ENCODE measurements at regions not wholly inside any gene's neighbourhood (a gene's known extent, or its start where the extent isn't known, plus 50 kb on each side); places are given as distances from the start of the nearest gene placed in this dataset.

DNA sequence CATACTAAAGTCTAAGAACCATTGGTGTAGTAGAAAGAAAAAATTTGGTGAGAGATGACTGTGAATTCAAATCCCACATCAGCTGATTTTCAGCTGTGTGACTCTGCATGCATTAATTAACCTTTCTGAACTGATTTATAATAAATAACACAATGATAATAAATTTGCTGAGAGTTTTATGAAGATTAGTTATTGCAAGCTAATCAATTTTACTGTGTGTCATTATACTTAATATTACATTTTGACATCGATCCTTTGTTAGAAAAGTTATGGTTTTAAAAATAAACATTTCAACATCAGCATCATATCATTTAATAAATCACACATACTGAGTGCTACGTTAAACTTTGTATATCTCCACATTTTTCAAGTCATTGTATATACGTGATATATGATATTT lies 599.7 kb upstream of the MMS22L start:
- TF ChIP-seq POLR2A (IDR thresholded peaks at IDR 0.05; ENCODE audit: low read depth, low read length) (no peak), TAF1 (IDR thresholded peaks at IDR 0.05; ENCODE audit: low read depth, low read length) (no peak)
- DNase-seq (ENCODE audit: insufficient read length, low spot score) (no peak), FAIRE-seq (no peak)

- FAIRE-seq (no peak), DNase-seq (ENCODE audit: insufficient read length, low spot score) (no peak)
- TF ChIP-seq POLR2A (IDR thresholded peaks at IDR 0.05; ENCODE audit: low read depth, low read length) (no peak), POU2F2 (IDR thresholded peaks at IDR 0.05; ENCODE audit: low read depth, low read length) (no peak), SPI1 (IDR thresholded peaks at IDR 0.05; ENCODE audit: low read depth, low read length) (no peak), POLR2AphosphoS5 (IDR thresholded peaks at IDR 0.05; ENCODE audit: low read depth, low read length) (no peak), TAF1 (IDR thresholded peaks at IDR 0.05; ENCODE audit: low read depth, low read length) (no peak), PAX5 (IDR thresholded peaks at IDR 0.05; ENCODE audit: insufficient read depth, low read length, severe bottlenecking) (no peak)
Measured at GRCh38 chr6:97885325-97885724, 602.3 kb upstream of the MMS22L start.

DNA sequence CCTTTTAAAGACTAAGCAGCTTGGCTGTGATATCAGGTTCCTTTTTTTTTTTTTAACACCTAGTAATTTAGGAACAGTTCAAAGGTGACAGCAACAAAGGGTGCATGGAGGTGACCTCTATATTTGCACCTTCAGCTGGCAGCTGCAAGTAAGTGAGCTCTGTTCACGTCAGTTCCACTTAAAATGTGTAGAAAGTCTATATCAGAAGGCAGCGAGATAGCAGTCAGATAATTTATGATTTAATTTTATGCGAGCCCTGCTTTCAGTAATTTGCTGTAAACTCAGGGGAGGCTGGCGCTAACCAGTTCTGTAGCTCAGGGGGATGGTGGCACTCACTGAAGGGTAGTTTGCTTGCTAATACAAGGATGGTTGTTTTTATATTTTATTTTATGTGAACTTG lies 602.8 kb upstream of the MMS22L start:
- DNase-seq (ENCODE audit: insufficient read length, low spot score) (no peak), FAIRE-seq (no peak)
- TF ChIP-seq TAF1 (IDR thresholded peaks at IDR 0.05; ENCODE audit: low read depth, low read length) (no peak), POU2F2 (IDR thresholded peaks at IDR 0.05; ENCODE audit: low read depth, low read length) (no peak), POLR2A (IDR thresholded peaks at IDR 0.05; ENCODE audit: low read depth, low read length) (no peak), SPI1 (IDR thresholded peaks at IDR 0.05; ENCODE audit: low read depth, low read length) (no peak), PAX5 (IDR thresholded peaks at IDR 0.05; ENCODE audit: insufficient read depth, low read length, severe bottlenecking) (no peak), POLR2AphosphoS5 (IDR thresholded peaks at IDR 0.05; ENCODE audit: low read depth, low read length) (no peak)

- TF ChIP-seq PAX5 (IDR thresholded peaks at IDR 0.05; ENCODE audit: insufficient read depth, low read length, severe bottlenecking) (no peak), POLR2AphosphoS5 (IDR thresholded peaks at IDR 0.05; ENCODE audit: low read depth, low read length) (no peak), POLR2A (IDR thresholded peaks at IDR 0.05; ENCODE audit: low read depth, low read length) (no peak), SPI1 (IDR thresholded peaks at IDR 0.05; ENCODE audit: low read depth, low read length) (no peak), TAF1 (IDR thresholded peaks at IDR 0.05; ENCODE audit: low read depth, low read length) (no peak), POU2F2 (IDR thresholded peaks at IDR 0.05; ENCODE audit: low read depth, low read length) (no peak)
- DNase-seq (ENCODE audit: insufficient read length, low spot score) = no peak
- no peak for FAIRE-seq
Measured at GRCh38 chr6:97901531-97901930, 618.5 kb upstream of the MMS22L start.

- TF ChIP-seq POLR2AphosphoS5 (IDR thresholded peaks at IDR 0.05; ENCODE audit: low read depth, low read length) (no peak), SPI1 (IDR thresholded peaks at IDR 0.05; ENCODE audit: low read depth, low read length) (no peak), POU2F2 (IDR thresholded peaks at IDR 0.05; ENCODE audit: low read depth, low read length) (no peak), TAF1 (IDR thresholded peaks at IDR 0.05; ENCODE audit: low read depth, low read length) (no peak), PAX5 (IDR thresholded peaks at IDR 0.05; ENCODE audit: insufficient read depth, low read length, severe bottlenecking) (no peak), POLR2A (IDR thresholded peaks at IDR 0.05; ENCODE audit: low read depth, low read length) (no peak)
- no peak for DNase-seq (ENCODE audit: insufficient read length, low spot score)
- FAIRE-seq = no peak
Measured at GRCh38 chr6:97909380-97909779, 626.4 kb upstream of the MMS22L start.

DNA sequence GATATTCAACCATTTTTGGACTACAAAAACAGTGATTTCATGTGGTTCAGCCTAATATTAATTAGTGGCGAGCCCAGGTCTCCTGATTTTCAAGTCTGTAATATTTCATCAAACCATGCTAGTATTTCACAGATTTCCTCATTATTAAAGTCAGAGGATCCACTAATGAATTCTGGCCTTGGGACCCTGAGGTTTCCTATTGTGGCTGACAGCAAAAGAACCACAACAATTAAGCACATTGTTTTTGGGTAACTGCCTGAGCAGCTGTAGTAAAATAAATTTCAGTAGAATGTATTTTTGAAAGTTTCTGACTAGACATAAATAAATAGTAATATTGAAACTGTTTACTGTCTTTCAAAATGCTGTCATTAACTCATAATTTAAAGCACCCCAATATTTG lies 630.7 kb upstream of the MMS22L start:
- FAIRE-seq (no peak), DNase-seq (ENCODE audit: insufficient read length, low spot score) (no peak)
- TF ChIP-seq PAX5 (IDR thresholded peaks at IDR 0.05; ENCODE audit: insufficient read depth, low read length, severe bottlenecking) (no peak), POU2F2 (IDR thresholded peaks at IDR 0.05; ENCODE audit: low read depth, low read length) (no peak), TAF1 (IDR thresholded peaks at IDR 0.05; ENCODE audit: low read depth, low read length) (no peak), POLR2AphosphoS5 (IDR thresholded peaks at IDR 0.05; ENCODE audit: low read depth, low read length) (no peak), SPI1 (IDR thresholded peaks at IDR 0.05; ENCODE audit: low read depth, low read length) (no peak), POLR2A (IDR thresholded peaks at IDR 0.05; ENCODE audit: low read depth, low read length) (no peak)

DNA sequence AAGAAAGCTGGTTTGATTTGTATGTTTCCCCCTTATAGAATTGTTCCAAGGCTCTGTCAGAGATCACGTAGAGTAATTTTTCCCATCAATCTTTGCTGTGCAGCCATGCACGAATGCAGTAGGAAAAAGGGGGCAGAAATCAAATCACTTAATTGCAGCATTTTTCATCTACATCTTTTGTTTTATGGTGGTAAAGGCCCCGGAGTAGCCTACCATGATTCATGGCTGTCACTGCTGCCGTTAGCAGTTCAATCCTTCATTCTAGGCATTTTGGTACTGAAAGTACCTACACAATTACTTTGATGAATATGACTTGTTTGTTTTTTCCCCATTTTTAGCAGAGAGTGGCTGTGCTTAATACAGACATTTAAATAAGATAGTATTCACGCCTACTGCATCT lies 631.9 kb upstream of the MMS22L start:
- DNase-seq (ENCODE audit: insufficient read length, low spot score) (no peak), FAIRE-seq (no peak)
- TF ChIP-seq TAF1 (IDR thresholded peaks at IDR 0.05; ENCODE audit: low read depth, low read length) = no peak

DNA sequence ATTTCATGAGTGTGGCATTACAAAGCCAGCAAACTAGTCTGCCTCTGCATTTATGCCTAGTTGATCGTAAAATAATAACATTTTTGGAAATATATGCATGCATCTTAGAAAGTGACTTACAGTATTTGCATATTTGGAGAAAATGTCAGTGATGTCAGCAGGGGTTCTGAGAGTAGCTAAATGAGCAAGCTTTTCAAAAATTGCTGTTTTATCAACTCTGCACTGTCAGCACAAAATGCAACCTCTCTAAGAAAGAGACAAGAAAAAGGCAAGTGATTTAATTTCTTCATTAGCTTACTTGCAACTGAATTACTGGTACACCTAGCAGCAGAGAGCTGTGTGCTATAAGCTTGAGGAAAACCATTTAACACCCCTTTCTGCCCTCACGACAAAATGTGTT lies 632.5 kb upstream of the MMS22L start:
- no peak for FAIRE-seq
- DNase-seq (ENCODE audit: insufficient read length, low spot score) = no peak
- TF ChIP-seq PAX5 (IDR thresholded peaks at IDR 0.05; ENCODE audit: insufficient read depth, low read length, severe bottlenecking) (no peak), TAF1 (IDR thresholded peaks at IDR 0.05; ENCODE audit: low read depth, low read length) (no peak), SPI1 (IDR thresholded peaks at IDR 0.05; ENCODE audit: low read depth, low read length) (no peak), POU2F2 (IDR thresholded peaks at IDR 0.05; ENCODE audit: low read depth, low read length) (no peak), POLR2A (IDR thresholded peaks at IDR 0.05; ENCODE audit: low read depth, low read length) (no peak), POLR2AphosphoS5 (IDR thresholded peaks at IDR 0.05; ENCODE audit: low read depth, low read length) (no peak)

DNA sequence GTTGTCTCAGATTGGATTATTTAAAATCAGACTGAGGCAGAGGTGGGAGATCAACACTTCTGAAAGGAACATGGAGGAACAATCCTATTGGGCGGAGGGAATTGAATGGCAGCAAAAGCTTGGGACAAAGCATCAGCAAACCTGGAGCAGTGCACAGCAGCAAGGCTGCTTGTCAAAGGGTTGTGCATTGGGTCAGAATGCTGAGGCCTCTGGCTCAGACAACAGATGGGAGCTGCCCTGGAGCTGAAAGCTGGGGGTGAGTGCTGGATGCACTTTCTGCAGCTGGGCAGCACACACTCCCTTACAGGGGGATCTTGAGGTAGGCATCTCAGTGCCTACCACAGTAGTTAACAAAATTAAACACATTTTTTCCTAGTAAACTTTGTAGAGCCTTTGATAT lies 634.4 kb upstream of the MMS22L start:
- no peak for TF ChIP-seq POLR2A (IDR thresholded peaks at IDR 0.05; ENCODE audit: low read depth, low read length)
- no peak for TF ChIP-seq POLR2AphosphoS5 (IDR thresholded peaks at IDR 0.05; ENCODE audit: low read depth, low read length)
- TF ChIP-seq SPI1 (IDR thresholded peaks at IDR 0.05; ENCODE audit: low read depth, low read length) = no peak
- TF ChIP-seq POU2F2 (IDR thresholded peaks at IDR 0.05; ENCODE audit: low read depth, low read length) = no peak
- TF ChIP-seq PAX5 (IDR thresholded peaks at IDR 0.05; ENCODE audit: insufficient read depth, low read length, severe bottlenecking) = no peak
- TF ChIP-seq TAF1 (IDR thresholded peaks at IDR 0.05; ENCODE audit: low read depth, low read length) = no peak
- DNase-seq (ENCODE audit: insufficient read length, low spot score) (no peak), FAIRE-seq (no peak)

DNA sequence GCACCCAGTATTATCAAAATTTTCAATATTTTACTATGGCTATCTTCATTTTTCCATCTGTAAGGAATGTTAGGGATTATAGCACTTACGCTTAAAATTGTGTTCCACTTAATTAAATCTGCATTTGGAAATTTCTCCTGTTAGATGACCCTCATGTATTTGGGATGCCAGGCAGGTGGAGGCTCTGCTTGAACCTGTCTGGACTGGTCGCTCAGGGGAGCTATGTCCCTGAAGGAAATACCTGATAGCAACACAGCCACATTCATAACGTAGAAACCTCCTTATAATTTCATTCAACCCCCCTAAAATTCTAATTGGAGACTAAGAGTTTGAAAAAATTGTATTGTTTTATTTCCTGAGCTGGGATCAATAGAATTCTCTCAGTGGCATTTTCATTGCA lies 636.0 kb upstream of the MMS22L start:
- TF ChIP-seq PAX5 (IDR thresholded peaks at IDR 0.05; ENCODE audit: insufficient read depth, low read length, severe bottlenecking) (no peak), TAF1 (IDR thresholded peaks at IDR 0.05; ENCODE audit: low read depth, low read length) (no peak), POLR2A (IDR thresholded peaks at IDR 0.05; ENCODE audit: low read depth, low read length) (no peak), POLR2AphosphoS5 (IDR thresholded peaks at IDR 0.05; ENCODE audit: low read depth, low read length) (no peak), SPI1 (IDR thresholded peaks at IDR 0.05; ENCODE audit: low read depth, low read length) (no peak), POU2F2 (IDR thresholded peaks at IDR 0.05; ENCODE audit: low read depth, low read length) (no peak)
- FAIRE-seq (no peak), DNase-seq (ENCODE audit: insufficient read length, low spot score) (no peak)
